Anterior cingulate cortex (tissue), 58 donors: ENCODE measurements at regions not wholly inside any gene's neighbourhood (a gene's known extent, or its start where the extent isn't known, plus 50 kb on each side); places are given as distances from the start of the nearest gene placed in this dataset.
"Not testable (repeated sequence)": the region's sequence is repeated elsewhere in the genome, so short reads cannot be mapped to it uniquely, and the experiment has no call there.

Source experiments
- DNase-seq, 58 donors: peaks; one replicate each; lab custom pipeline; 2025; lab: John Stamatoyannopoulos, UW

GRCh38 chr20:64327223-64327549, 71.6 kb downstream of the PCMTD2 start:
- DNase-seq, result not testable (repeated sequence)

- peak in 19 of 58 donors; percentile 6 to 76 (median 40) for DNase-seq
Measured at GRCh38 chr20:64327550-64328317, 72.2 kb downstream of the PCMTD2 start.

- DNase-seq, result peak in 1 of 58 donors; percentile 23
Measured at GRCh38 chr20:64328595-64329250, 73.2 kb downstream of the PCMTD2 start.

GRCh38 chr20:64332627-64333026, 77.1 kb downstream of the PCMTD2 start:
- not testable (repeated sequence) for DNase-seq
